ENCODE measurements at regions not wholly inside any gene's neighbourhood (a gene's known extent, or its start where the extent isn't known, plus 50 kb on each side); places are given as distances from the start of the nearest gene placed in this dataset.

DNA sequence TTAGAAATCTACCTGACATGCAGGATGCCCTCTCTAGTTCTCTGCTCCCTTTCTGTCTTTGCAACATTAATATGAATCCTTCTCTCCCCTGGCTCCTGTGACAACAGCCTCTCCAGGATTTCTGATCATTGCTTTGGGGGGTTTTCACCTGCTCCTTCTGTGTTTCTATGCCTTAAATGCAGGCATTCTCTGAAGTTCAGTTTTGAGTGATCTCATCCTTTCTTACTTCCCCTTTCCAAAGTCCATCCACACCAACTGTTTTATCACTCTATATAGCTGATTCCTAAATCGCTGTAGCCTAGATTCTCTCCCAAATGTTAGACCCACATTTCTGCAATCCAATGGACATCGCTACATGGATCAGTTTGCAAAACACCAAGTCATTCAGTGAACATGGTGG is 330.7 kb upstream of the NCAM1 start:
- WGBS, 2 experiments (ENCODE audit: extremely low coverage in 1 of 2, insufficient coverage in 1 of 2, insufficient read length in 1 of 2, insufficient replicate concordance in 2 of 2, low coverage in 1 of 2, low lambda C conversion rate in 2 of 2, missing lambda C conversion rate in 1 of 2): 95% methylated on average over 2 of the region's 2 CpGs; no CpG with 5 or more reads in 1 of the 2 experiments
- no peak for TF ChIP-seq JUN (IDR thresholded peaks at IDR 0.05; ENCODE audit: low read depth, low read length)
- no peak for TF ChIP-seq SP4 (IDR thresholded peaks at IDR 0.05; ENCODE audit: low read length)
- no peak for TF ChIP-seq BRCA1 (IDR thresholded peaks at IDR 0.05; ENCODE audit: low read depth, low read length)
- TF ChIP-seq, protein P1, sequence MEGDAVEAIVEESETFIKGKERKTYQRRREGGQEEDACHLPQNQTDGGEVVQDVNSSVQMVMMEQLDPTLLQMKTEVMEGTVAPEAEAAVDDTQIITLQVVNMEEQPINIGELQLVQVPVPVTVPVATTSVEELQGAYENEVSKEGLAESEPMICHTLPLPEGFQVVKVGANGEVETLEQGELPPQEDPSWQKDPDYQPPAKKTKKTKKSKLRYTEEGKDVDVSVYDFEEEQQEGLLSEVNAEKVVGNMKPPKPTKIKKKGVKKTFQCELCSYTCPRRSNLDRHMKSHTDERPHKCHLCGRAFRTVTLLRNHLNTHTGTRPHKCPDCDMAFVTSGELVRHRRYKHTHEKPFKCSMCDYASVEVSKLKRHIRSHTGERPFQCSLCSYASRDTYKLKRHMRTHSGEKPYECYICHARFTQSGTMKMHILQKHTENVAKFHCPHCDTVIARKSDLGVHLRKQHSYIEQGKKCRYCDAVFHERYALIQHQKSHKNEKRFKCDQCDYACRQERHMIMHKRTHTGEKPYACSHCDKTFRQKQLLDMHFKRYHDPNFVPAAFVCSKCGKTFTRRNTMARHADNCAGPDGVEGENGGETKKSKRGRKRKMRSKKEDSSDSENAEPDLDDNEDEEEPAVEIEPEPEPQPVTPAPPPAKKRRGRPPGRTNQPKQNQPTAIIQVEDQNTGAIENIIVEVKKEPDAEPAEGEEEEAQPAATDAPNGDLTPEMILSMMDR (IDR thresholded peaks at IDR 0.05; ENCODE audit: control extremely low read depth in 1 of 3, insufficient read depth in 1 of 3, low read depth in 1 of 3, low read length in 3 of 3): no peak
- TF ChIP-seq TCF12 (IDR thresholded peaks at IDR 0.05; ENCODE audit: low read depth, low read length): no peak
- no peak for TF ChIP-seq CHD1 (IDR thresholded peaks at IDR 0.05; ENCODE audit: low read depth, low read length)
- TF ChIP-seq CBX5 (IDR thresholded peaks at IDR 0.05; ENCODE audit: low read depth, low read length): no peak
- TF ChIP-seq KDM4A (IDR thresholded peaks at IDR 0.05; ENCODE audit: low read depth, low read length, severe bottlenecking): no peak
- TF ChIP-seq EP300 (IDR thresholded peaks at IDR 0.05; ENCODE audit: borderline replicate concordance in 1 of 2, low read depth in 2 of 2, low read length in 2 of 2): no peak
- no peak for TF ChIP-seq EGR1 (IDR thresholded peaks at IDR 0.05; ENCODE audit: borderline replicate concordance, low read depth, low read length)
- TF ChIP-seq, protein P2, sequence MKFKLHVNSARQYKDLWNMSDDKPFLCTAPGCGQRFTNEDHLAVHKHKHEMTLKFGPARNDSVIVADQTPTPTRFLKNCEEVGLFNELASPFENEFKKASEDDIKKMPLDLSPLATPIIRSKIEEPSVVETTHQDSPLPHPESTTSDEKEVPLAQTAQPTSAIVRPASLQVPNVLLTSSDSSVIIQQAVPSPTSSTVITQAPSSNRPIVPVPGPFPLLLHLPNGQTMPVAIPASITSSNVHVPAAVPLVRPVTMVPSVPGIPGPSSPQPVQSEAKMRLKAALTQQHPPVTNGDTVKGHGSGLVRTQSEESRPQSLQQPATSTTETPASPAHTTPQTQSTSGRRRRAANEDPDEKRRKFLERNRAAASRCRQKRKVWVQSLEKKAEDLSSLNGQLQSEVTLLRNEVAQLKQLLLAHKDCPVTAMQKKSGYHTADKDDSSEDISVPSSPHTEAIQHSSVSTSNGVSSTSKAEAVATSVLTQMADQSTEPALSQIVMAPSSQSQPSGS (IDR thresholded peaks at IDR 0.05; ENCODE audit: low read length): no peak

More for the DNA sequence above, 330.7 kb upstream of the NCAM1 start:
- Histone ChIP-seq H3K4ac (replicated peaks; ENCODE audit: insufficient read length, low read depth, low read length) (no peak overlapping the region), H3K79me1 (ENCODE audit: low read depth, low read length) (no peaks in the 10 kb centered on the region), H3K36me3 (ENCODE audit: control insufficient read depth in 2 of 4, insufficient read depth in 4 of 4, low read length in 3 of 4) (no peaks in the 10 kb centered on the region), H3K4me3 (ENCODE audit: extremely low read depth in 1 of 4, insufficient read depth in 2 of 4, low read depth in 3 of 4, low read length in 4 of 4) (no peak overlapping the region), H4K8ac (ENCODE audit: extremely low read depth, insufficient read depth, low read length) (no peak overlapping the region), H4K20me1 (replicated peaks in 1 of 2; ENCODE audit: control insufficient read depth in 1 of 2, insufficient read depth in 2 of 2, low read length in 2 of 2) (no peaks in the 10 kb centered on the region), H4K91ac (replicated peaks; ENCODE audit: insufficient read length, low read length) (no peak overlapping the region), H2BK15ac (ENCODE audit: low read length) (no peak overlapping the region), H3K9me3 (ENCODE audit: insufficient read depth in 2 of 2, low read depth in 1 of 2, low read length in 1 of 2) (no peaks in the 10 kb centered on the region; a peak in 1 of 4 replicates), H3K27me3 (replicated peaks in 1 of 4; ENCODE audit: control insufficient read depth in 3 of 4, extremely low read depth in 1 of 4, insufficient read depth in 3 of 4, low read length in 3 of 4) (no peaks in the 10 kb centered on the region; a peak in 1 of 7 replicates), H3K4me2 (ENCODE audit: insufficient read depth in 1 of 2, low read depth in 2 of 2, low read length in 2 of 2) (no peak overlapping the region), H2AK5ac (ENCODE audit: low read depth, low read length) (no peak overlapping the region), H2BK120ac (replicated peaks; ENCODE audit: low read depth, low read length) (no peak overlapping the region), H3K23ac (ENCODE audit: insufficient read length) (no peak overlapping the region), H2AFZ (ENCODE audit: low read length) (no peak overlapping the region), H3K79me2 (ENCODE audit: control insufficient read depth in 1 of 2, insufficient read depth in 2 of 2, low read length in 2 of 2) (no peaks in the 10 kb centered on the region), H3K23me2 (ENCODE audit: low read depth, low read length) (no peaks in the 10 kb centered on the region), H3K18ac (ENCODE audit: extremely low read depth, low read length) (no peak overlapping the region), H3K9ac (replicated peaks in 1 of 4; ENCODE audit: extremely low read depth in 1 of 4, low read depth in 3 of 4, low read length in 3 of 4) (no peak overlapping the region), H2BK5ac (ENCODE audit: low read depth, low read length) (no peak overlapping the region), H2BK20ac (ENCODE audit: low read length) (no peak overlapping the region), H3K4me1 (replicated peaks in 1 of 4; ENCODE audit: control insufficient read depth in 3 of 4, insufficient read depth in 4 of 4, low read length in 3 of 4) (peaks cover 0 to 6% (median 3%) of the 10 kb centered on the region in 4 experiments; a peak in 2 of 7 replicates), H3K14ac (ENCODE audit: insufficient read length) (no peak overlapping the region), H3K27ac (ENCODE audit: low read depth, low read length) (no peak overlapping the region), H3K56ac (replicated peaks; ENCODE audit: insufficient read length, low read depth, low read length) (no peak overlapping the region), H2BK12ac (ENCODE audit: low read depth, low read length) (no peak overlapping the region), H4K5ac (ENCODE audit: insufficient read length, low read depth, low read length) (no peak overlapping the region)
- CTCF ChIA-PET (ENCODE audit: partially characterized antibody): interaction anchor here (0.6 kb wide), 1 partner anchor 17 kb away, joined by 4 read pairs; no protein-coding TSS in a partner anchor
- FAIRE-seq: no peak
- DNase-seq (ENCODE audit: low read depth in 1 of 2, low spot score in 2 of 2): no peak
- POLR2A ChIA-PET (ENCODE audit: partially characterized antibody): no interaction called here

Measured in H1 (cell line).